NCI-H82 treated with DMSO at 0.1 percent for 48 hours (cell line): ENCODE measurements at regions not wholly inside any gene's neighbourhood (a gene's known extent, or its start where the extent isn't known, plus 50 kb on each side); places are given as distances from the start of the nearest gene placed in this dataset.

Source experiments
- DNase-seq: peaks from one replicate; lab custom pipeline; 2025; ENCODE audit not compliant: unreplicated experiment; lab: John Stamatoyannopoulos, UW

DNA sequence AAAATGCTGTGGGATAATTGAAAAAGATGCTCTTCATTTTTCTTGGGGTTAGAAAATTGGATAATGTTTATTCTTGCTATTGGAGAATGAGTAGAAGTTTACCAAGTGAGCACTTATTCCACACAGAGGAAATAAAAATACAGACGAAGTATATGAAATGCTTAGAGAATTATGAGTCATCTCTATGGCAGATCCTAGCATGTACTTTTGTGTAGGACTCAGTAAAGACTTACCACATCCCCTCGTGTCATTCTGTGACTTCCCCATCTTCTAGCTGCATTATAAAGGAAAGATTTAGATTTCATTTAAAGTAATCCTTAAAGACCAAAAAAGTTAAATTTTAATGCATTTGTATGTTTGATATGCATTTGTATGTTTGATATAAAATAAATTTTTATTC is 685.6 kb downstream of the TBC1D32 start:
- no peak for DNase-seq

DNA sequence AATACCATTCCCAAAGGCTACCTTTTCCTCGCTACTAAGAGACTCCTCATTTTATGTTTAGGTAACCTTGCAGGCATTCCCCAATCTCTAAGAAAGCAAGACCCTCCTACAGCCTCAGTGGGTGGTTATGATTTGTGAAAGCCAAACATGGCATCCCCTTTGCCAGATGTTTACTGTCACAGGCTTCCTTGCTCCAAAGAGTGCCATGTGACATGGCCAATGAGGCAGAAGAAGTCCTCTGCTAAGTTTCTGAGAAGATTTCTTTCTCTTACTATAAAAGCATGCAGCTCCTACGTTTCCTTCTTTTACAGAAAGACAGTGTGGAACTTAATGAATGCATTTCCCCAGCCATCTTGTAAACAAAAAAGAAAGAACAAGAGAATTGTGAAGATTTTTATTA is 688.2 kb downstream of the TBC1D32 start:
- no peak for DNase-seq

GRCh38 chr6:120632975-120633374 is 701.3 kb downstream of the TBC1D32 start:
- no peak for DNase-seq

GRCh38 chr6:120627612-120628011 is 706.7 kb downstream of the TBC1D32 start:
- no peak for DNase-seq

- DNase-seq = no peak
Measured at GRCh38 chr6:120622127-120622631, 712.1 kb downstream of the TBC1D32 start.

GRCh38 chr6:120620900-120621299 is 713.4 kb downstream of the TBC1D32 start:
- DNase-seq = no peak

- DNase-seq = no peak
Measured at GRCh38 chr6:120615238-120615637, 719.0 kb downstream of the TBC1D32 start.

DNA sequence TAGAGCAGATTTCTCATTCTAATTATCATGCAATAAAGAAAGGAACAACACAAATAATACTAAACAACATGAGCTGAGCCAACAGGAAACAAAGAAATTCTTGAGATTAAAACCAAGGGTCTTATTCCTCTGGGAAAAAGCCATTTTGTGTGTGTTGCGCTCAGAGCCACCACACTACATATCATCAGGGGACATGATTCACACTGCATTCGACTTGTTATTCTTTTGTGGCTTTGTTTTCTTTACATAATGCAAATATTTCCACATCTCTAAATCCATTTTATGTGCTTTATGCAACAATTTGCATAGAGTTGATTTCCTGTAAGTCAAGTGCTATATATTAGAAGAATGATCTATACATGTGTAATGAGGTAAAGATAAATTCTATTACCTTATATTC is 719.6 kb downstream of the TBC1D32 start:
- no peak for DNase-seq

- DNase-seq = no peak
Measured at GRCh38 chr6:120608826-120609225, 725.5 kb downstream of the TBC1D32 start.

- DNase-seq = no peak
Measured at GRCh38 chr6:120606743-120607142, 727.5 kb downstream of the TBC1D32 start.

- DNase-seq = no peak
Measured at GRCh38 chr6:120604510-120604909, 729.8 kb downstream of the TBC1D32 start.

DNA sequence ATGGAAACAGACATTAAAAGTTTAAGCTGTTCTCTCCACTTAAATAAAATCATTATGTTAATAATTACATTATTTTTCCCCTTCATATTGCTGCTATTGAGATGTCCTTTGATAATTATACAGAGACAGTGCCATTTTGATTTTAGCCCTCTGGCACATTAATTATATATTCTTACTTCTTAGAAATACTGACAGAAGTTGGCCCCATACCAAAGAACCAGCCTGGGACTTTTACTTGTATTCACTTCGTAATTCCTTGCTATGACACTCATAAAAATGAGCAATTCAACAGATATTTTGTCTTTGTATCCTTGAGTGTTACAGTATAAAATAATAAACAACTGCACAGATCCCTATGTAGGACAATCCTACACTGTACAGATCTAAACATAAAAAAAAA is 743.7 kb downstream of the TBC1D32 start:
- DNase-seq = no peak

DNA sequence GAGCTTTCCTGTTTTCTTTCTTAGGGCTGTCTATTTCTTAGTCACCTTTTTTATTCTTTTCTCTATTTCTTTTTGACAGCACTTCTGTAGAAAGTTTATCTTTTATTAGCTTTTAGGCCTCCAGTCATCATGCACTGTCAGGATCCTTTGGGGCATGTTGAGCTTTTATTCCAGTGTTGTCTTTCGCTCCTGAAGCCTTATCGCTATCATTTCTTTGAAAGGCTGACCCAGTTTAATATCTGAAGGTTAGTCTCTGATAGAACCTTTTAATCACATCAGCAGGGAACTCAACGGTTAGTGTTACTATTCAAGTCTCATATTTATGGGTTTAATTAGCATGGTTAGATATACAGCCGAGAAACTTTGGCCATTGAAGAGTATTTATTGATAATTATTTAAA is 745.9 kb downstream of the TBC1D32 start:
- no peak for DNase-seq

DNA sequence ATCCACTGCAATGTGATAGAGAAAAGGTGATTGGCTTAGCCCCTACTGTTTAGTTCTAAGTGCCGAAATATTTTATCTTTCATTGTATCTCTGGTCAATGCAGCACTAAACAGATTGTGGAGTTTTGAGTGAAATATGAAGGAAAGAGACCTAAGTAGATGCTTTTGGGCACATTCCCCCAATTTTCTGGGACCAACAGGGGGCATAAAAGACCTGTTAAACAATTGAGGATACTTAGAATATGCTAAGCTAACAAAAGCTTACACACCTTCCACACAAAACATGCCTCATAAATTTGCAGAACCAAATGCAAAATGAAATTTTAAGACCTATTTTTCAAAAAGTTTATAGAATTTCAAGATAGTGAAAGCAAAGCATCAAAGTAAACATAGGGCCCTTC is 746.9 kb downstream of the TBC1D32 start:
- no peak for DNase-seq

GRCh38 chr6:120584111-120584760 is 750.0 kb downstream of the TBC1D32 start:
- no peak for DNase-seq

- no peak for DNase-seq
Measured at GRCh38 chr6:120576061-120576460, 758.2 kb downstream of the TBC1D32 start.

- no peak for DNase-seq
Measured at GRCh38 chr6:120569714-120570113, 764.6 kb downstream of the TBC1D32 start.

DNA sequence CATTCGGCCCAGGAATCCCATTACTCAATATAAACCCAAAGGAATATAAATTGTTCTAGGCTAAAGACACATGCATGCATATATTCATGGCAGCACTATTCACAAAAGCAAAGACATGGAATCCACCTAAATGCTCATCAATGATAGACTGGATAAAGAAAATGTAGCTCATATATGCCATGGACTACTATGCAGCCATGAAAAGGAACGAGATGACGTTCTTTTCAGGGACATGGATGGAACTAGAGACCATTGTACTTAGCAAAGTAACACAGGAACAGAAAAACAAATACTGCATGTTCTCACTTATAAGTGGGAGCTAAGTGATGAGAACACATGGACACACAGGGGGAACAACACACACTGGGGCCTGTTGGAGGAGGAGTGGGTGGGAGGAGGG is 769.5 kb downstream of the TBC1D32 start:
- no peak for DNase-seq

GRCh38 chr6:120558294-120558693 is 776.0 kb downstream of the TBC1D32 start:
- no peak for DNase-seq

- no peak for DNase-seq
Measured at GRCh38 chr6:120557554-120557953, 776.7 kb downstream of the TBC1D32 start.

DNA sequence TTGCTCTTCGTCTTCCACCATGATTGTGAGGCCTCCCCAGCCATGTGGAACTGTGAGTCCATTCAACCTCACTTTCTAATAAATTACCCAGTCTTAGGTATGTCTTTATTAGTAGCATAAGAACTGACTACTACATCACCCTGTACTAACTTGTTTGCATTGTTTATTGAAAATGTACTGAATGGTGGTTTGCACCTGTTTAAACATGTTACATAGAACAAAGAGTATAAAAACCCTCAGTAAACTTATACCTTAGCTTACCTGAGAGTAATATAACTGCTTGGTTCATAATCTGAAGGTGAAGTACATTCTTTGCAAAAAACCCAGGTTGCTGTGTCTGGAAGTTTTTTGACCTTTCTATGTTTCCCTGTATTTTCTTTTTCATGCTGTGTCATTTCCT is 777.8 kb downstream of the TBC1D32 start:
- DNase-seq = no peak

DNA sequence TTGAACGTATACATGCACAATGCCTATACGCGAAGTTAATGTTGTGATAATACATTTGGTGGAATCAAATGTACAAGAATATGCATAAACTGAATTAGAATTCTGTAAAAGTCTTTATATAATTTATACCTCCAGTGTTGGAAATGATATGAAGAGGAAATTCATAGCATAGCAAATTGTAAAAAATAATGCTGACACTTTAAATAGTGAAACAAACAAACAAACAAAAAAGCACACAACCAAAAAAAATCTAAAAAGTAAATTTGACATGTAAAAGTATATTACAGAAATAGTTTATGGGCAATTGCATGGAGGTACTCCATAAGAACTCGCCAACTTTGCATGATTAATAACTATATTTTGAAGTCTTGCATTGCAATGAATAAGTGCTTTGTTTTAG is 780.9 kb downstream of the TBC1D32 start:
- DNase-seq = no peak

DNA sequence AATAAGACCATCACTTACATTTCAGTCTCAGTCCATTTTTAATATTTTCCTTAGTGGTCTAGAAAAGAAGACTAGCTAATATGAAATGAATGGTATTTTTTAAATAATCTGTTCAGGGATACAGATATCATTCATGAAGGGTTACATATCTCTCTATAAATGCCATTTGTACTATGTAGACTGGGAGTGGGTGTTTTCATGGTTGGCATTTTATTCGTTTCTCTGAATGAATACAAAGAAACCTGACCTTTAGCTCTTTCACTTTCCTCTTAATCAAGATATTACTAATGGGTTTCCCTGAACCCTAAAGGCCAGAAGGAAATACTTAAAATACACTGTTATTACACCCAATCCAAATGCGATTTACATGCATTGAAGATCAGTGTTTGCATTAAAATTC is 788.9 kb downstream of the TBC1D32 start:
- DNase-seq = no peak
